OCI-LY3 (cell line): ENCODE measurements at regions not wholly inside any gene's neighbourhood (a gene's known extent, or its start where the extent isn't known, plus 50 kb on each side); places are given as distances from the start of the nearest gene placed in this dataset.

Experiments used
- EZH2phosphoT487 ChIP-seq: fragments of 200-600 bp; shearing (Covaris generic); IDR thresholded peaks from 2 replicates; pipeline ENCODE4 v1.6.1; 2018; ENCODE audit warnings: antibody characterized with exemption, mixed run types, low read depth
- TF ChIP-seq, protein P1 (sequence below): fragments of 200-600, 300-600 bp; sonication (generic); IDR thresholded peaks from 2 replicates; pipeline ENCODE4 v1.5.1; 2014; ENCODE audit warnings: antibody characterized with exemption, low read length, low read depth

DNA sequence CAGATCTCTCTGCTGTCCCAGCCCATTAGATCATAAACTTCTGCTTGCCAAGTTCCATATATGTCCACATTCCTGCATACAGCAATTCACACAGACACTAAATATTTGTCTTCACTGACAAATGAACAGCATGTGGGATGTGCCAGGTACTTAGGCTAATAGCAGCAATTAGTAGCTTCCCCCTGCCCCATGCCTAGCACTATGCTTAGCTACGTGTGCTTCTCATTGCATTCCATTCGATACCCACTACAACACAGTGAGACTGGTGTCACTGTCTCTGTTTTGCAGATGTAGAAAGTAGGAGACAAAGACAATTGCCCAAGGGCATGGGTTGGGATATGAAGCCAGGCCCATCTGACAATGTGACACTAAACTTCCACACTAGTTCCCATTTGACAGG, 308.4 kb downstream of the BCL11B start:
- TF ChIP-seq, protein P1, sequence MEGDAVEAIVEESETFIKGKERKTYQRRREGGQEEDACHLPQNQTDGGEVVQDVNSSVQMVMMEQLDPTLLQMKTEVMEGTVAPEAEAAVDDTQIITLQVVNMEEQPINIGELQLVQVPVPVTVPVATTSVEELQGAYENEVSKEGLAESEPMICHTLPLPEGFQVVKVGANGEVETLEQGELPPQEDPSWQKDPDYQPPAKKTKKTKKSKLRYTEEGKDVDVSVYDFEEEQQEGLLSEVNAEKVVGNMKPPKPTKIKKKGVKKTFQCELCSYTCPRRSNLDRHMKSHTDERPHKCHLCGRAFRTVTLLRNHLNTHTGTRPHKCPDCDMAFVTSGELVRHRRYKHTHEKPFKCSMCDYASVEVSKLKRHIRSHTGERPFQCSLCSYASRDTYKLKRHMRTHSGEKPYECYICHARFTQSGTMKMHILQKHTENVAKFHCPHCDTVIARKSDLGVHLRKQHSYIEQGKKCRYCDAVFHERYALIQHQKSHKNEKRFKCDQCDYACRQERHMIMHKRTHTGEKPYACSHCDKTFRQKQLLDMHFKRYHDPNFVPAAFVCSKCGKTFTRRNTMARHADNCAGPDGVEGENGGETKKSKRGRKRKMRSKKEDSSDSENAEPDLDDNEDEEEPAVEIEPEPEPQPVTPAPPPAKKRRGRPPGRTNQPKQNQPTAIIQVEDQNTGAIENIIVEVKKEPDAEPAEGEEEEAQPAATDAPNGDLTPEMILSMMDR, result no peak
- TF ChIP-seq EZH2phosphoT487, result no peak
